Fibroblast of the aortic adventitia (primary cell): ENCODE measurements at regions not wholly inside any gene's neighbourhood (a gene's known extent, or its start where the extent isn't known, plus 50 kb on each side); places are given as distances from the start of the nearest gene placed in this dataset.

Source experiments
- DNase-seq: peaks from one replicate; pipeline ENCODE4 v3.0.0-alpha.2; 2010; ENCODE audit warnings: low read depth
- H3K4me3 ChIP-seq: 2 replicates; pipeline ENCODE4 v1.5.1; 2011; ENCODE audit warnings: low read depth, mild to moderate bottlenecking, control low read depth, low read length, moderate library complexity
- CTCF ChIP-seq: IDR thresholded peaks from 2 replicates; pipeline ENCODE4 v1.5.1; 2011; ENCODE audit warnings: mild to moderate bottlenecking, low read length, control low read depth, inconsistent platforms; ENCODE audit not compliant: insufficient read depth

GRCh38 chr4:105059337-105059736 lies 87.3 kb upstream of the TET2 start:
- no peak overlapping the region for H3K4me3 ChIP-seq
- peak; percentile 13 for DNase-seq
- no peak for TF ChIP-seq CTCF

GRCh38 chr4:105060628-105061027 lies 86.0 kb upstream of the TET2 start:
- DNase-seq = peak; percentile 38
- TF ChIP-seq CTCF = no peak
- no peak overlapping the region for H3K4me3 ChIP-seq

GRCh38 chr4:105061136-105061696 lies 85.5 kb upstream of the TET2 start:
- no peak for TF ChIP-seq CTCF
- H3K4me3 ChIP-seq = no peak overlapping the region
- peak; percentile 94 for DNase-seq

GRCh38 chr4:105061731-105062130 lies 84.9 kb upstream of the TET2 start:
- no peak for TF ChIP-seq CTCF
- no peak for DNase-seq
- H3K4me3 ChIP-seq = no peak overlapping the region

GRCh38 chr4:105066401-105066800 lies 80.3 kb upstream of the TET2 start:
- no peak for TF ChIP-seq CTCF
- no peak overlapping the region for H3K4me3 ChIP-seq
- DNase-seq = no peak

- no peak for TF ChIP-seq CTCF
- DNase-seq = no peak
- H3K4me3 ChIP-seq = no peak overlapping the region
Measured at GRCh38 chr4:105067431-105067830, 79.2 kb upstream of the TET2 start.

- no peak for TF ChIP-seq CTCF
- DNase-seq = no peak
- H3K4me3 ChIP-seq = no peak overlapping the region
Measured at GRCh38 chr4:105067946-105068345, 78.7 kb upstream of the TET2 start.
